GM19467 (cell line): ENCODE measurements at regions not wholly inside any gene's neighbourhood (a gene's known extent, or its start where the extent isn't known, plus 50 kb on each side); places are given as distances from the start of the nearest gene placed in this dataset.
"Not testable (repeated sequence)": the region's sequence is repeated elsewhere in the genome, so short reads cannot be mapped to it uniquely, and the experiment has no call there.

Experiments used
- ATAC-seq: cut with Tn5 transposase; IDR thresholded peaks from one replicate; pipeline ENCODE4 v1.9.1; 2021; ENCODE audit warnings: mild to moderate bottlenecking, moderate library complexity; ENCODE audit not compliant: unreplicated experiment

GRCh38 chr4:29117231-29117722 is 1602.9 kb upstream of the PCDH7 start:
- ATAC-seq, result not testable (repeated sequence)

- no peak for ATAC-seq
These were observed 1598.6 kb upstream of the PCDH7 start for GRCh38 chr4:29121586-29121985.

- ATAC-seq, result no peak
These were observed 1591.4 kb upstream of the PCDH7 start for GRCh38 chr4:29128810-29129209.

GRCh38 chr4:29131304-29131703 is 1588.9 kb upstream of the PCDH7 start:
- ATAC-seq, result no peak

GRCh38 chr4:29142708-29143107 is 1577.5 kb upstream of the PCDH7 start:
- no peak for ATAC-seq

GRCh38 chr4:29151584-29151983 is 1568.6 kb upstream of the PCDH7 start:
- ATAC-seq, result no peak

GRCh38 chr4:29153642-29154041 is 1566.5 kb upstream of the PCDH7 start:
- ATAC-seq, result no peak

GRCh38 chr4:29175291-29175690 is 1544.9 kb upstream of the PCDH7 start:
- ATAC-seq, result no peak

GRCh38 chr4:29199025-29199424 is 1521.1 kb upstream of the PCDH7 start:
- no peak for ATAC-seq

GRCh38 chr4:29199485-29199884 is 1520.7 kb upstream of the PCDH7 start:
- no peak for ATAC-seq

GRCh38 chr4:29213020-29213419 is 1507.1 kb upstream of the PCDH7 start:
- no peak for ATAC-seq

GRCh38 chr4:29220761-29221160 is 1499.4 kb upstream of the PCDH7 start:
- no peak for ATAC-seq

GRCh38 chr4:29224911-29225310 is 1495.3 kb upstream of the PCDH7 start:
- ATAC-seq, result no peak

- no peak for ATAC-seq
These were observed 1479.5 kb upstream of the PCDH7 start for GRCh38 chr4:29240641-29241040.

GRCh38 chr4:29243054-29243453 is 1477.1 kb upstream of the PCDH7 start:
- ATAC-seq, result no peak

GRCh38 chr4:29243851-29244250 is 1476.3 kb upstream of the PCDH7 start:
- no peak for ATAC-seq

GRCh38 chr4:29259556-29259955 is 1460.6 kb upstream of the PCDH7 start:
- ATAC-seq, result no peak

- no peak for ATAC-seq
These were observed 1457.2 kb upstream of the PCDH7 start for GRCh38 chr4:29262986-29263385.

GRCh38 chr4:29276150-29276549 is 1444.0 kb upstream of the PCDH7 start:
- no peak for ATAC-seq

- ATAC-seq, result no peak
These were observed 1442.8 kb upstream of the PCDH7 start for GRCh38 chr4:29277381-29277780.

- ATAC-seq, result no peak
These were observed 1441.6 kb upstream of the PCDH7 start for GRCh38 chr4:29278585-29278984.

GRCh38 chr4:29289118-29289517 is 1431.1 kb upstream of the PCDH7 start:
- ATAC-seq, result no peak

- no peak for ATAC-seq
These were observed 1424.9 kb upstream of the PCDH7 start for GRCh38 chr4:29295280-29295679.

- no peak for ATAC-seq
These were observed 1415.6 kb upstream of the PCDH7 start for GRCh38 chr4:29304595-29304994.
